ENCODE measurements at regions not wholly inside any gene's neighbourhood (a gene's known extent, or its start where the extent isn't known, plus 50 kb on each side); places are given as distances from the start of the nearest gene placed in this dataset.
"Not testable (repeated sequence)": the region's sequence is repeated elsewhere in the genome, so short reads cannot be mapped to it uniquely, and the experiment has no call there.

- DNase-seq = no peak
Observed at GRCh38 chr17:14593956-14594355, 293.1 kb downstream of the HS3ST3B1 start.

GRCh38 chr17:14590459-14591250, 289.8 kb downstream of the HS3ST3B1 start:
- no peak for DNase-seq

DNA sequence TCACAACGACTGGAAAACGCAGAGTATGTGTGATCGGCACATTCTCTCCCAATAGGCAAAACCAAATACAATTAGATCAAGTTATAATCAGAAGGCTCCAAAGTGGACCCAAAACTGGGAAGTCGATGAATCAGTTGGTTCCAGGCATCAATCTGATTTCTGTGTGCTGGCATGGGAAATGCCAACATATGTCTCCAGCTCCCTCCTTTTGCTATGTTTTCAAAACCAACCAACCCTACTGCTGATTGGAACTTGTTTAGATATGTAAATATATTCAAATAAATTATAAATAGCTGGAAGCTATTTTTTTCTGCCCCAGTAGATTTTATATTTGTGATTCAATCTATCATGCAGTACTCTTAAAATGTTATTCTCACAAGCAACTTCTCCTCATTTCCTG, 284.2 kb downstream of the HS3ST3B1 start:
- no peak for DNase-seq

DNA sequence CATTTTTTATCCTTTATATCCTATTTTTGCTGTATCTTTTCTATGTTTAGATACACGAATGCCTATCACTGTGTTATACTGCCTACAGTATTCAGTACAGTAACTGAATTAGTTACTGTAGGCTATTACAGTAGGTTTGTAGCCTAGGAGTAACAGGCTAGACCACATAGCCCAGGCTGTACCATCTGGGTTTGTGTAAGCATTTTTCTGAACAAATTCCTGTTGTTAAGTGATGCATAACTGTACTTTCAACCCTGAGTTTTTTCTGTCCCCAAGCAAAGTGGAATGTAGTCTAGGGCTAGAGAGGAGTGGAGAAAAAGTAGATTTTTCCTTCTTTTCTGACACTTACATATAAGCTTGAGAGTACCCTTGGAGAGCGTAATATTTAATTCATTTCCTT, 282.1 kb downstream of the HS3ST3B1 start:
- no peak for DNase-seq

DNA sequence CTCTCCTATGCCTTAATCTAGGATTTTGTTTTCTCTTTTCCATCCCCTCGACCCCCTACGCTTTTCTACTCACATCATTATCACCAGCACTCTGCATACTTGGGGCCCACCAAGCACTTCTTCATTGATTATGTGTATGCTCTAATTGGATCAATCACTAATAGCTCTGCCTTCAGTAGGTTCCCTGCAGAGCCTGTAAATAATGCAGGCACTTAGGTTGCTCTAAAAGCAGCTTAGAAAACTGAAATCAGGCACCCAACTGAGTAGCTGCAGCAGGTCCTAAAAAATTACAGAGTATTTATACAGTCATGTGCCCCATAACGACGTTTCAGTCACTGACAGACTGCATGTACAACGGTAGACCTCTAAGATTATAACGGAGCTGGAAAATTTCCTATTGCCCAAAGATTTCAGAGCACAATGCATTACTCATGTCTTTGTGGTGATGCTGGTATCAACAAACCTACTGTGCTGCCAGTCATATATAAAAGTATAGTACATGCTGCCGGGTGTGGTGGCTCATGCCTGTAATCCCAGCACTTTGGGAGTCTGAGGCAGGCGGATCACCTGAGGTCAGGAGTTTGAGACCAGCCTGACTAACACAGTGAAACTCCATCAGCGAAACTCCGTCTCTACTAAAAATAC, 280.4 kb downstream of the HS3ST3B1 start:
- no peak for DNase-seq

GRCh38 chr17:14580499-14580898, 279.6 kb downstream of the HS3ST3B1 start:
- DNase-seq = no peak

- no peak for DNase-seq
Observed at GRCh38 chr17:14579716-14580115, 278.8 kb downstream of the HS3ST3B1 start.

DNA sequence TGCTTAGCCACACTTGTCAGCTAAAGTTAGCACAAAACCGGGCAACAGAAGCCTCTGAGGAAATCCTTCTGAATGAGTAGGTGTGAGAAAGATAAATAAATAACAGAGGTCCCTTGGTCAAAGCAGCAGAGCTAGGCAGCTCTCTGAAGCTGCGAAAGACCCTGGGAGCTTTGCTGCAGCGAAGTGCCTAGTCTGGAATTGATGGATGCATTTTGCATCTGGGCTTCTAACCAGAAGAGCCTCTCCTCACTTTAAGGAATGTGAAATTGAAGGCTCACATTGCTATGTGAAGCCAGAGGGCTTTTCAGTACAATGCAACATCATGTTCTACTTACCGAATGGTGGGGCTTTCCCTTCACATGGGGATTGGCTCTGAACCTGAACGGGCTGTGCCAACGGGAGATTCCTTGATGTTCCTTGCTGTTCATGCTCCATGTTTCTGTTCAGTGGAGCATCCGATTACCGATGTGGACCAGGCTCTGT, 274.6 kb downstream of the HS3ST3B1 start:
- DNase-seq = no peak

DNA sequence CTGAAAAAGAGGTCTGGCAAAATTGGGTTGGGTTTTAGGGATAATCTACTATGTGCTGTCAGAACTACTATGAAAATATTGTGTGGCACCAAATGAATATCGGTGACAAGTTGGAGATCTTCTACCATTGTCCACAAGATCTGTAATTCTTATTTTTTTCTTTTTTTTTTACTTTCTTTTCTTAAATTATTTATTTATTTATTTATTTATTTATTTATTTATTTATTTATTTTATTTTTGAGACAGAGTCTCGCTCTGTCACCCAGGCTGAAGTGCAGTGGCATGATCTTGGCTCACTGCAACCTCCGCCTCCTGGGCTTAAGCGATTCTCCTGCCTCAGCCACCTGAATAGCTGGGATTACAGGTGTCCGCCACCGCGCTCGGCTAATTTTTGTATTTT, 259.4 kb downstream of the HS3ST3B1 start:
- not testable (repeated sequence) for DNase-seq

DNA sequence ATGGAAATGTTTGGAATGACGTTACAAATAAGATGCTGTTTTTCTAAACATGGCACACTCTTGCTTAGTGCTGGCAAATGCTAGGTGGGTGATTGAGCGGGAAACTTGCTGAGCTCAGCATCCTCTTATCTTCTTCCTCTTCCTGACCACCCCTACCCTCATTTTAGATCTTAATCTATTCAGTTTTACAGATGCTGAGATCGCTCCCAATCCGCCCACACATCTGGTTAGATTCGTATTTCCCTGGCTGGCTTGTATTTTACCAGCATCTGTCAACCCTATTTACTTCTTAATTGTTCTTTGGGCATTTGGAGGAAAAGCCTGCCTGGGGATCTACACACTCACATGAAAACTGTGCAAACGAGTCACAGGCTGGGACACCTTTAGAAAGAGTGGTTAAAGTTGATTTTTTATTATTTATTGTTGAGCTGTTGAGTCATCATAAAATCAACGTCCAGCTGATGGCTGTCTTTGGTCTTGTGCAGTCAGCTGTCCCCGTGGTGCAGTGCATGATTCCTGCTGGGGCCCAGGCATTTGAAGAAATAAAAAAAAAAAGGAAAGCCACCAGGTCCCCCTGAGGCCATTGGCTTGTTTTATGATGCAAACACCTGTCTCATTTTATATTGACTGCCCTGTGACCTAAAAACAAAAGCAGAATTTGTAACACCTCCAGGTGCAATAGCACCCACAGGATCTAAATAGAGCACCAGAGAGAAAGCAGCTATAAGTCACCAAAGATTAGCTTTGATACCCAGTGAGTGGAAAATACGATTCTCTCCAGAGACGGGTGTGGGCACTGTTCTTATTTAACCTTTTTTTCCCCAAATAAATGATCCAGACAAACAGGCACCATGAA, 258.6 kb downstream of the HS3ST3B1 start:
- no peak for DNase-seq

GRCh38 chr17:14557480-14557879, 256.6 kb downstream of the HS3ST3B1 start:
- DNase-seq = no peak

DNA sequence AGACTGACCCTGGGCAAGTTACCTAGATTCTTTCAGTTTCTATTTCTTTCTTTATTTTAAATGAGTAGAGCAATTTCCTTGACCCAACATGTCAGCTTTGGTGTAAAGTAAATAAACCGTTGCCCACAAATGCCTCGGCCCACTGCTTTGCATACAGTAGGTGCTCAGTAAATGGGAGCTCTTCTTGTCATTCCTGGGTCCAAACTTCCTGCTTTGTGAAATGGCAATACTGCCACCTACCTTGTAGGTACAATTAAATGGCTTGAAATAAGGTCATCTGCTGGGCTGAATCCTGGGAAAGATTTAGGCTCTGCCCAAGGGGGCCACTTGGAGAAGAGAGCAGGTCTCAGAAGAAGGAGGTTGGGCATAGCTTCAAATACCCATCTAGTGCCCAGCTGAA, 253.0 kb downstream of the HS3ST3B1 start:
- DNase-seq = no peak

GRCh38 chr17:14552306-14552705, 251.4 kb downstream of the HS3ST3B1 start:
- no peak for DNase-seq

DNA sequence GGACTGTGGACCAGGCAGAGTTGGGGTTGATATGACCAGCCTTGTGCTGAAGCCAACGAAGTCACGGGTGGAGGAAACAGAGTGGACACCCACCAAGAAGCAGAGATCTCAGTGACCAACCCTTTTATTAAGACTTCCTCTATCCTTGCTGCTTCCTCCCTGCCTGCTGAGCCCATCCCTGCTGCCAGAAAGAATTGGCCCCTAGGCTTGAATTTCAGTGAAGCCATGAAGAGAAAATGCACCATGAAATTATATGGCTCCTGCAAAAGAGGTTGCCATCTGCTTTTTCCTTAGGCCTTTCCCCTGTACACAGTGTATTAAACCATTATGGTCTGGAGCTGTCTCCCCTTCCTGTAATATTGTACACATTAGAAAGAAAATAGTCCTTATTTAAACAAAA, 246.7 kb downstream of the HS3ST3B1 start:
- DNase-seq = no peak

DNA sequence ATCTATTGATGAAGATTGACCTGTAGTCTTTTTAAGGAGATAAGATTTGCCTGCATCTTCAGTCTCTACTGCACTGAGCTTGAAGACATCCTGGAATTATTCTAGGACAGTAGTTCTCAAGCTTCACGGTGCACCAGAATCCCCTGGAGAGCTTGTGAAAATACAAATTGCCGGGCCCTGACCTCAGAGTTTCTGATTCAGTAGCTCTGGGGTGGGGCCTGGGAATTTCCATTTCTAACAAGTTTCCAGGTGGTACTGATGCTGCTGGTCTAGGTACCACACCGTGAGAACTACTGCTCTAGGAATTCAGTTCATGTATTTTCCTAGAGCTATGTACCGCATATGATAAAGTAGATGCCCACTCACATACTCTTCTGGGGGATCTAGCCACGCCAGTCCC, 246.1 kb downstream of the HS3ST3B1 start:
- DNase-seq = no peak

- DNase-seq = no peak
Observed at GRCh38 chr17:14545156-14545906, 244.4 kb downstream of the HS3ST3B1 start.

- DNase-seq = no peak
Observed at GRCh38 chr17:14541714-14542113, 240.8 kb downstream of the HS3ST3B1 start.

DNA sequence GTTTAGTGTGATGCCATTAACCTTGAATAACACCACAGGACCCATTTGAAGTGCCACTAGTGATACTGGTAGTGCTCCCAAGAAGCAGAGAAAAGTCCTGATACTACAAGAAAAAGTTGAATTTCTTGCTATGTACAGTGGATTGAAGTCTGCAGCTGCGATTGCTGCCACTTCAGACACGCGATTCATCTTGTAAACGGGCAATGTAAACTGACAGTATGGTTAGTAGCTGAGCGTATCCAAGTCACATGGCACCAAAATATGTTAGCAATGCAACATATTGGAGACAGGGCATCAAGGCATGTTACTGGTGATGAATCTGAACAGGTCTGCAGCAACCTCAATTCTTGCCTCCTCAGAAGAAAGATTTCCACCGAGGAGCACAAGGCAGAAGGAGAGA, 238.9 kb downstream of the HS3ST3B1 start:
- DNase-seq = no peak

GRCh38 chr17:14532242-14532641, 231.4 kb downstream of the HS3ST3B1 start:
- not testable (repeated sequence) for DNase-seq

- no peak for DNase-seq
Observed at GRCh38 chr17:14525551-14526455, 224.9 kb downstream of the HS3ST3B1 start.

DNA sequence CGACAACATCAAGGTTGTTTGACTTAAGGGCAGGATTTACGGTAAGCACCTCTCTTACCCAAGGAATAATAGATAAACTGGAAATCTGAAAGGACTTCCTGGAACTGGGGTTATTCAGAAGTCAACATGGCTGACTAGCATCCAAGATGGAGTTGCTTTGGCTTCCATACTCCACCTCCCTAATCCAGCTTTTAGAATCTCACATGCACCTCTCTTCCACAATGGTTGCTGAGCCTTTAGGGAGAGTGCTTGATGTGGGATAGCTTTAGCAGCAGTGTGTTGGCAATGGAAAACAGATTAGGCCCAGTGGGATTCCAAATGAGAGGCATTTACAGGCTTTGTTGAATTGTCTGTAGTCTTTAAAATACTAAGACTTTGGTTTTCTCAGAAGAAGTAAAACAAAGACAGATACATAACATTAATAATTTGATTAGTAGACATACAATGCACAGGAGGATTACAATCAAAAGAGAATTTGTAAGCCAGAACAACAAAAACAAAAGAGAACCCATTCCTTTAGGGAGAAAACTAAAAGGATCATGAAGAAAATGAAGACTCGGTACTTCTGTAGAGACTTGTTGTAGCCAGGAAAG, 222.0 kb downstream of the HS3ST3B1 start:
- no peak for DNase-seq

Measured in activated CD8-positive, alpha-beta memory T cell treated with anti-CD3 and anti-CD28 coated beads for 24 hours (primary cell).